K562 (cell line): ENCODE measurements at regions not wholly inside any gene's neighbourhood (a gene's known extent, or its start where the extent isn't known, plus 50 kb on each side); places are given as distances from the start of the nearest gene placed in this dataset.

ENCODE experiments used
- EHMT2 ChIP-seq: fragments of 450-650 bp; IDR thresholded peaks from 2 replicates; pipeline ENCODE4 v1.6.1; 2018; ENCODE audit warnings: antibody characterized with exemption
- KLF1 ChIP-seq: fragments of 450-650 bp; IDR thresholded peaks from 2 replicates; pipeline ENCODE4 v1.6.1; 2016; ENCODE audit warnings: missing genetic modification characterization, missing compliant biosample characterization
- NCOR1 ChIP-seq: fragments of 450-650 bp; IDR thresholded peaks from 2 replicates; pipeline ENCODE4 v1.6.1; 2016; ENCODE audit warnings: mild to moderate bottlenecking, moderate library complexity
- PKNOX1 ChIP-seq: fragments of 450-650 bp; IDR thresholded peaks from 2 replicates; pipeline ENCODE4 v1.6.1; 2016
- POLR2AphosphoS5 ChIP-seq: IDR thresholded peaks from 2 replicates; pipeline ENCODE4 v1.6.1; 2011; ENCODE audit warnings: mild to moderate bottlenecking, low read depth, low read length, moderate library complexity; ENCODE audit not compliant: control insufficient read depth, insufficient read depth
- TCF3 ChIP-seq: sonication (generic); formaldehyde crosslinking; IDR thresholded peaks from 2 replicates; pipeline ENCODE4 v1.4.0; 2020; ENCODE audit warnings: mild to moderate bottlenecking, missing genetic modification reagents
- U2AF1 ChIP-seq: fragments of 200-400 bp; formaldehyde crosslinking; optimal IDR thresholded peaks from 2 replicates; pipeline ENCODE3; 2017; ENCODE audit warnings: mild to moderate bottlenecking, low read depth, low read length, moderate library complexity
- ZFP1 ChIP-seq: fragments of 450-650 bp; formaldehyde crosslinking; IDR thresholded peaks from 2 replicates; pipeline ENCODE4 v1.4.0; 2020; ENCODE audit warnings: mild to moderate bottlenecking, mixed read lengths
- ZFP30 ChIP-seq: fragments of 250-450 bp; sonication (Bioruptor Pico); IDR thresholded peaks from 2 replicates; pipeline ENCODE4 v1.8.0; 2022; ENCODE audit warnings: moderate library complexity, mild to moderate bottlenecking, inconsistent platforms, borderline replicate concordance
- ZNF12 ChIP-seq: sonication (generic); formaldehyde crosslinking; IDR thresholded peaks from 2 replicates; pipeline ENCODE4 v1.4.0; 2020; ENCODE audit warnings: mild to moderate bottlenecking, missing genetic modification reagents
- ZNF277 ChIP-seq: fragments of 250-450 bp; sonication (Bioruptor Pico); IDR thresholded peaks from 2 replicates; pipeline ENCODE4 v1.8.0; 2022; ENCODE audit warnings: inconsistent platforms, mild to moderate bottlenecking, moderate library complexity, borderline replicate concordance
- ZNF609 ChIP-seq: sonication (generic); formaldehyde crosslinking; IDR thresholded peaks from 2 replicates; pipeline ENCODE4 v1.8.1; 2023; ENCODE audit warnings: missing genetic modification reagents, mild to moderate bottlenecking, borderline replicate concordance
- TF ChIP-seq, protein P1 (sequence below), 2 experiments: fragments of 450-650 bp; IDR thresholded peaks; 2 replicates each; pipeline ENCODE4 v1.6.1; 2018; ENCODE audit warnings: mild to moderate bottlenecking in 2 of 2, low read depth in 1 of 2; ENCODE audit not compliant: partially characterized antibody in 2 of 2
- TF ChIP-seq, protein P2 (sequence below): fragments of 250-450 bp; sonication (Bioruptor Pico); IDR thresholded peaks from 2 replicates; pipeline ENCODE4 v1.5.0; 2021; ENCODE audit warnings: mild to moderate bottlenecking, moderate library complexity

DNA sequence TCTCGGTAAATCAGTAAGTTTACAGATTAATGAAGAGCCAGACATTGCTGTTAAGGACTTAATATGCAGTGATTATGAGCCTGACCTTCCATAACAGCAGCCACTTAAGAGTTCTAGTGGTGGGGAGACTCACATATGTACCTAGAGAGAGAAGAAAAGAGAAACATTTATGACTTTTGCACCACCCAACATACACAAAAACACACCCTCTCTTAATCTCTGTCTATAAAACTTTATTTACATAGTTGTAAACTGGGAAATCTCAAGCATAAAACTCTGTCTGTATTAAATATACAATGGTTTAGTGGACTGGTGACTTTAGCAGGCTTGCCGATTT, 347.4 kb upstream of the ADGRL2 start (continued):
- TF ChIP-seq, protein P1, sequence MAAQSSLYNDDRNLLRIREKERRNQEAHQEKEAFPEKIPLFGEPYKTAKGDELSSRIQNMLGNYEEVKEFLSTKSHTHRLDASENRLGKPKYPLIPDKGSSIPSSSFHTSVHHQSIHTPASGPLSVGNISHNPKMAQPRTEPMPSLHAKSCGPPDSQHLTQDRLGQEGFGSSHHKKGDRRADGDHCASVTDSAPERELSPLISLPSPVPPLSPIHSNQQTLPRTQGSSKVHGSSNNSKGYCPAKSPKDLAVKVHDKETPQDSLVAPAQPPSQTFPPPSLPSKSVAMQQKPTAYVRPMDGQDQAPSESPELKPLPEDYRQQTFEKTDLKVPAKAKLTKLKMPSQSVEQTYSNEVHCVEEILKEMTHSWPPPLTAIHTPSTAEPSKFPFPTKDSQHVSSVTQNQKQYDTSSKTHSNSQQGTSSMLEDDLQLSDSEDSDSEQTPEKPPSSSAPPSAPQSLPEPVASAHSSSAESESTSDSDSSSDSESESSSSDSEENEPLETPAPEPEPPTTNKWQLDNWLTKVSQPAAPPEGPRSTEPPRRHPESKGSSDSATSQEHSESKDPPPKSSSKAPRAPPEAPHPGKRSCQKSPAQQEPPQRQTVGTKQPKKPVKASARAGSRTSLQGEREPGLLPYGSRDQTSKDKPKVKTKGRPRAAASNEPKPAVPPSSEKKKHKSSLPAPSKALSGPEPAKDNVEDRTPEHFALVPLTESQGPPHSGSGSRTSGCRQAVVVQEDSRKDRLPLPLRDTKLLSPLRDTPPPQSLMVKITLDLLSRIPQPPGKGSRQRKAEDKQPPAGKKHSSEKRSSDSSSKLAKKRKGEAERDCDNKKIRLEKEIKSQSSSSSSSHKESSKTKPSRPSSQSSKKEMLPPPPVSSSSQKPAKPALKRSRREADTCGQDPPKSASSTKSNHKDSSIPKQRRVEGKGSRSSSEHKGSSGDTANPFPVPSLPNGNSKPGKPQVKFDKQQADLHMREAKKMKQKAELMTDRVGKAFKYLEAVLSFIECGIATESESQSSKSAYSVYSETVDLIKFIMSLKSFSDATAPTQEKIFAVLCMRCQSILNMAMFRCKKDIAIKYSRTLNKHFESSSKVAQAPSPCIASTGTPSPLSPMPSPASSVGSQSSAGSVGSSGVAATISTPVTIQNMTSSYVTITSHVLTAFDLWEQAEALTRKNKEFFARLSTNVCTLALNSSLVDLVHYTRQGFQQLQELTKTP (IDR thresholded peaks at IDR 0.05; ENCODE audit: low read depth in 1 of 2, partially characterized antibody in 2 of 2) = no peak
- no peak for TF ChIP-seq ZFP1 (CRISPR knock-in tag)
- no peak for TF ChIP-seq NCOR1
- TF ChIP-seq, protein P2, sequence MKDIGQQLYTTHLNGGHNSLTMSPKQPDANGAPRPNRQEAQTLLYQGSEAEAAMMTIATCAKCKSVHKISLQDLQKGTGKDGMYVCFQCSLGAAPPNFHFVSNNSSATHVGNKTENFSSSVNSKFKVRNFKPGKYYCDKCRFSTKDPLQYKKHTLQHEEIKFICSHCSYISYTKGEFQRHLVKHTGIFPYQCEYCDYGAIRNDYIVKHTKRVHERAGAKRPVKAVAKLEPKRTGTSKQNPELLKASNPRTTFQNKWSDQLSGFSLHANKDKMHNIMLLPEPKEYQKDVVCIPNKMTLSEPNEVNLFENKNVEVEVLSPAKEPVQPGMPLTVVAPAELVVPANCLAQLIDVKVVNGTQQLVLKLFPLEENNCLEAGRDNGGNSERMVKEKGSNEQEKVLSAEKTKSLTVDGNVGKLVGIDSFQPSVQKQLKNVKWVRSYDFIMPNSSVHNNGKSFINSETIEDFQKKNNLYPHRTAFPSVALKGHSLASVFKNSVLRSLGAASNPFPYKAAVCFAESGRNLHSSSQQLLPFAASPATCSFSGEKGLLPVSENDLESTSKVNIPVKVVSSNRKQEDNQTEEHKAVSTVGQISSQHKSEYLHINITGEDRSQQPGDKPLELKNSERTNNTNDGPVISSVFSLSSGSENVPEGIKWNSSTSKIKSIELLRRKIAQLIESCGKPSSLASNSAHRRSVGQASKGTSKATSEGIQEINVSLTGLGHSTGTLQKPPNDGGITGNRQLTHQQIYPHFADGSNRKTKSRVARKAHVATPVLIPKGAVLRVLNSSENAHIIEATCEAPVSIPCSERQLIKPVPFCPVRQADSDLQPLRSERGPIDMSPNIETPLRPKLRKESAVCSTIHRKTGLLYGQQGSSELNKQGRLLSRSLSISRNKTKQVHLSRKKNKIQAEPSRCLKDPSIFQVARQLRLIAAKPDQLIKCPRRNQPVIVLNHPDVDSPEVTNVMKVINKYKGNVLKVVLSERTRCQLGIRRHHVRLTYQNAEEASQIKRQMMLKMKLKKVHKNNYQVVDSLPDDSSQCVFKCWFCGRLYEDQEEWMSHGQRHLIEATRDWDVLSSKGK (CRISPR knock-in tag) = no peak
- no peak for TF ChIP-seq POLR2AphosphoS5
- TF ChIP-seq ZFP30 = no peak
- no peak for TF ChIP-seq EHMT2
- no peak for TF ChIP-seq PKNOX1
- no peak for TF ChIP-seq ZNF277 (CRISPR knock-in tag)
- no peak for TF ChIP-seq ZNF609
- TF ChIP-seq KLF1 (tag) = no peak
- no peak for TF ChIP-seq TCF3
- no peak for TF ChIP-seq U2AF1
- no peak for TF ChIP-seq ZNF12 (CRISPR knock-in tag)
